Mesothelial cell of epicardium (in vitro differentiated cells): ENCODE measurements at regions not wholly inside any gene's neighbourhood (a gene's known extent, or its start where the extent isn't known, plus 50 kb on each side); places are given as distances from the start of the nearest gene placed in this dataset.
A peak's percentile ranks its signal among the peaks of the same experiment; 100 is the strongest.

ENCODE experiments used
- DNase-seq, 2 experiments: peaks; one replicate each; pipeline ENCODE4 v3.0.0; 2021; ENCODE audit warnings: low spot score in 2 of 2; ENCODE audit not compliant: unreplicated experiment in 2 of 2
- H3K27ac Mint-ChIP-seq: 2 replicates; pipeline ENCODE4 v1.8.0; 2021; ENCODE audit warnings: mixed read lengths
- H3K27me3 Mint-ChIP-seq: 2 replicates; pipeline ENCODE4 v1.8.0; 2021; ENCODE audit warnings: low read depth, mixed read lengths
- H3K36me3 Mint-ChIP-seq: 2 replicates; pipeline ENCODE4 v1.8.0; 2021; ENCODE audit warnings: mixed read lengths
- H3K4me1 Mint-ChIP-seq: 2 replicates; pipeline ENCODE4 v1.8.0; 2021; ENCODE audit warnings: mixed read lengths
- H3K4me3 Mint-ChIP-seq: 2 replicates; pipeline ENCODE4 v1.8.0; 2021; ENCODE audit warnings: mild to moderate bottlenecking, moderate library complexity, mixed read lengths
- H3K9me3 Mint-ChIP-seq: 2 replicates; pipeline ENCODE4 v1.8.0; 2021; ENCODE audit warnings: mixed read lengths
- TF ChIP-seq, protein P1 (sequence below): fragments of 200-600 bp; sonication (generic); IDR thresholded peaks from one replicate; pipeline ENCODE4 v1.5.0; 2021; ENCODE audit warnings: antibody characterized with exemption; ENCODE audit not compliant: unreplicated experiment

DNA sequence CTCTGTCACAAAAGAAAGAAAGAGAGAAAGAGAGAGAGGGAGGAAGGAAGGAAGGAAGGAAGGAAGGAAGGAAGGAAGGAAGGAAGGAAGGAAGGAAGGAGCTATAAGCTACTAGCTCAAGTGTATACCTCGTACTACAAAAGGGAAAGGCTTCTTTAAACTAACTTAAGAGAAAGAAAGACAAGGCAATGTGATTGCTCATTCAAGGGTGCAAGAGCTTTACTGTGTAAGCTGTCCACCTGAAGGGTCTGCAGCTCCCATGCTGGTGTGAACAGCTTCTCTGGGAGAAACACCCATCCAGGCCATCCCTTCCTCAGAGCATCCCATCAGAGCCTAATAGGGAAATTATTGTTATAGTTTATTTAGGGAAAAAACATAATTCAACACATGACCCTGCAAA is 286.1 kb upstream of the ID2 start:
- no peak overlapping the region for H3K27ac Mint-ChIP-seq
- no peaks in the 10 kb centered on the region for H3K9me3 Mint-ChIP-seq
- H3K4me3 Mint-ChIP-seq, result no peak overlapping the region
- DNase-seq, result no peak
- no peaks in the 10 kb centered on the region for H3K27me3 Mint-ChIP-seq
- no peaks in the 10 kb centered on the region for H3K36me3 Mint-ChIP-seq
- TF ChIP-seq, protein P1, sequence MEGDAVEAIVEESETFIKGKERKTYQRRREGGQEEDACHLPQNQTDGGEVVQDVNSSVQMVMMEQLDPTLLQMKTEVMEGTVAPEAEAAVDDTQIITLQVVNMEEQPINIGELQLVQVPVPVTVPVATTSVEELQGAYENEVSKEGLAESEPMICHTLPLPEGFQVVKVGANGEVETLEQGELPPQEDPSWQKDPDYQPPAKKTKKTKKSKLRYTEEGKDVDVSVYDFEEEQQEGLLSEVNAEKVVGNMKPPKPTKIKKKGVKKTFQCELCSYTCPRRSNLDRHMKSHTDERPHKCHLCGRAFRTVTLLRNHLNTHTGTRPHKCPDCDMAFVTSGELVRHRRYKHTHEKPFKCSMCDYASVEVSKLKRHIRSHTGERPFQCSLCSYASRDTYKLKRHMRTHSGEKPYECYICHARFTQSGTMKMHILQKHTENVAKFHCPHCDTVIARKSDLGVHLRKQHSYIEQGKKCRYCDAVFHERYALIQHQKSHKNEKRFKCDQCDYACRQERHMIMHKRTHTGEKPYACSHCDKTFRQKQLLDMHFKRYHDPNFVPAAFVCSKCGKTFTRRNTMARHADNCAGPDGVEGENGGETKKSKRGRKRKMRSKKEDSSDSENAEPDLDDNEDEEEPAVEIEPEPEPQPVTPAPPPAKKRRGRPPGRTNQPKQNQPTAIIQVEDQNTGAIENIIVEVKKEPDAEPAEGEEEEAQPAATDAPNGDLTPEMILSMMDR, result no peak
- no peaks in the 10 kb centered on the region for H3K4me1 Mint-ChIP-seq

DNA sequence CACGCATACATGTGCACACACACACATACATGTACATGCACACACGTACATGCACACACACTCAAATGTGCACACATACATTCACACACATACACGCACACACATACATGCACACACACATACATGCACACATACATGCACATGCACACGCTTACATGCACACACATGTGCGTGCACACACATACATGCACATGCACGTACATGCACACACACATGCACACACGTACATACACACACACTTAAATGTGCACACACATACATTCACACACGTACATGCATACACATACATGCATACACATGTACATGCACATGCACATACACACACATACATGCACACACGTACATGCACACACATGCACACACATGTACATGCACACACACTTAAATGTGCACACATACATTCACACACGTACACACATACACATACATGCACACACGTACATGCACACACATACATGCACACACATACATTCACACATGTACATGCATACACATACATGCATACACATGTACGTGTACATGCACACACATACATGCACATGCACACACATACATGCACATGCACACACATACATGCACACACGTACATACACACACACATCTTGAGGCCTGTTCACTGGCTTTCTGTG is 283.7 kb upstream of the ID2 start:
- no peaks in the 10 kb centered on the region for H3K36me3 Mint-ChIP-seq
- no peak overlapping the region for H3K27ac Mint-ChIP-seq
- DNase-seq, result no peak
- no peak overlapping the region for H3K4me3 Mint-ChIP-seq
- H3K27me3 Mint-ChIP-seq, result no peaks in the 10 kb centered on the region
- TF ChIP-seq, protein P1, result no peak
- no peaks in the 10 kb centered on the region for H3K9me3 Mint-ChIP-seq
- H3K4me1 Mint-ChIP-seq, result peaks cover 2% of the 10 kb centered on the region

DNA sequence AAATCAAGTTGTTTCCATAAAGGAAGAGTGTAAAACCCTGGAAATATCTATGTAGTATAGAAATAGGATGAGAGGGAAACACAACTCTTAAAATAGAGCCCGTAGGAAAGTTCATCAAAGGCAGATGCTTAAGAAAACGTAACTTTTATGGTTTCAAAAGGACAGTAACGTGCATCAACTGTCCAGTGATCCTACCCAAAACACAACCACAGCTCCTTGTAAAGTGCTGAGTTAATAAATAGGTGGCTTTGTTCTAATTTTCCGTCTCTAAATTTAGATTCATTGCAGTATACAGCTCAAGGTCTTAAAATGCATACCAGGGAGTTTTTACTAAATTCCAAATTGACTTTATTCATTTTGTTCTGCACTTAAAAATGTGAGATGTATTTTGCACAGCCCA is 282.1 kb upstream of the ID2 start:
- no peak overlapping the region for H3K4me3 Mint-ChIP-seq
- H3K36me3 Mint-ChIP-seq, result no peaks in the 10 kb centered on the region
- peaks cover 11% of the 10 kb centered on the region for H3K4me1 Mint-ChIP-seq
- DNase-seq, result no peak
- H3K27ac Mint-ChIP-seq, result no peak overlapping the region
- peaks cover 3% of the 10 kb centered on the region for H3K9me3 Mint-ChIP-seq
- no peaks in the 10 kb centered on the region for H3K27me3 Mint-ChIP-seq
- TF ChIP-seq, protein P1, result no peak

DNA sequence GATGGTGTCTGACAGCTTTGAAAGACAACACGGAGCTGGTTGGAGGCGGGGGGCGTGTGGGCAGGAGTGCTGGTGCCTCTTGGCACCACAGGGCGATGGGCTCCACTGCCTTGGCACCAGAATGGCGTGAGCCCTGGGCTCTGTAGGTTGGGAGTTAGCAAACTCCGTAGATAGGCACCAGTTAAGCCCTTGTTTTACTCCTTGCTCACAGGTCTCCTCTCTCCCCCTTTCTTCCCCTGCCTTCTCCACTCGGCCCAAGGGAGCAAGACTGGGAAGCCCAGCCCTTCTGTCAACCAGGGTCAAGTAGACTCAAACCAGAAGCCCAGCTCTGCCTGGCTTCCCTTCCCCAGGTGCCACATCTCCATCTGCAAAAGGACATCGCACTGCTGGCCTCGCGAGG is 281.7 kb upstream of the ID2 start:
- Mint-ChIP-seq H3K9me3 (peaks cover 4% of the 10 kb centered on the region), H3K27ac (no peak overlapping the region), H3K4me1 (peaks cover 11% of the 10 kb centered on the region), H3K4me3 (no peak overlapping the region), H3K27me3 (no peaks in the 10 kb centered on the region), H3K36me3 (no peaks in the 10 kb centered on the region)
- DNase-seq, result no peak
- TF ChIP-seq, protein P1, result no peak

DNA sequence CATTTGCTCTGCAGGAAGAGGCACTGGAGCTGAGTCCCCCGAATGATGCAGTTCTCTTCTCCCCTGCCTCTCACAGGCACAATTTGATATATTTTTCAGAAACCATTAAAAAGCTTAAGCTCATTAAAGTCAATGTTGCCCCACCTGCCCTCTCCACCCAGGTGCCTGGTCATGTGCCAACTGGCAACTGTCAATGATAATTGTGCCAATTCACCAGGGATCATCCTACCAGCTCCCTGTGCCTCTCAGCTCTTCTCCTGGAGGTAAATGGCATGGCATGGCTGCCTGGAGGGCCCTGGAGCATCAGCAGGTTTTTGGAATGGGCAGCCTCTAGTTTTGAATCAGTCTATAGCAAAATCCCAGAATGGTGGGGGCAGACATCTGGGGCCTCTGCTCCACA is 279.6 kb upstream of the ID2 start:
- TF ChIP-seq, protein P1, result no peak
- Mint-ChIP-seq H3K27me3 (no peaks in the 10 kb centered on the region), H3K36me3 (no peaks in the 10 kb centered on the region), H3K4me3 (no peak overlapping the region), H3K27ac (no peak overlapping the region), H3K4me1 (peaks cover 11% of the 10 kb centered on the region), H3K9me3 (peaks cover 9% of the 10 kb centered on the region)
- no peak for DNase-seq

DNA sequence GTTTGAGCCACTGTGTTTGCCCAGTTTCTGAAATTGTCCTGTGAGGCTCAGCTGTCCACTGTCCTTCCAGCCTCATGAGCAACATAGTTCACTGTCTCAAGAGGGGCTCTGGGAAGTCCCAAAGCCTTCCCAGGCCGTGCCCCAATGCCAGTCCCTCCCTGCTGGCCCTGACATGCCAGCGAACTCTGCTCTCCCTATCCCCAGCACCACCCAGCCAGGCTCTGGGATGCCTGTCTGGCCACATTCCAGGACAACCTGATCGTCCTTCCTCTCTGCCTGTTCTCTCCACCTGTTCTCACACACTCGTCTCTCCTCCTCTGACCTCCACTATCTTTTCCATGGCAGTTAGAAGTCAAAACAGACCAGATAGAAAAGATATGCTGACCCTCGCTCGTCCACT is 278.0 kb upstream of the ID2 start:
- Mint-ChIP-seq H3K9me3 (peaks cover 9% of the 10 kb centered on the region), H3K27ac (peak overlapping the region; percentile 30), H3K36me3 (no peaks in the 10 kb centered on the region)

More for the DNA sequence above, 278.0 kb upstream of the ID2 start:
- TF ChIP-seq, protein P1, result no peak
- peaks cover 11% of the 10 kb centered on the region for H3K4me1 Mint-ChIP-seq
- no peak for DNase-seq
- H3K4me3 Mint-ChIP-seq, result no peak overlapping the region
- H3K27me3 Mint-ChIP-seq, result no peaks in the 10 kb centered on the region
